PC-3 (cell line): ENCODE measurements at regions not wholly inside any gene's neighbourhood (a gene's known extent, or its start where the extent isn't known, plus 50 kb on each side); places are given as distances from the start of the nearest gene placed in this dataset.
"Not testable (repeated sequence)": the region's sequence is repeated elsewhere in the genome, so short reads cannot be mapped to it uniquely, and the experiment has no call there.

Experiments
- ATAC-seq: fragments of 200-7000 bp; cut with Tn5 transposase; 2 replicates; pipeline ENCODE4 v1.9.1; 2020; ENCODE audit warnings: mild to moderate bottlenecking, moderate library complexity
- BruUV-seq: library from RNA; stranded (reverse); fragments of 400-500 nt; replicated peaks from 2 replicates; lab custom pipeline; 2021; lab: Mats Ljungman, UMichigan
- CTCF ChIA-PET: fragments of 300-600 bp; sonication (Branson Sonifier 250); formaldehyde crosslinking; loops from one replicate; lab custom pipeline; 2022; ENCODE audit warnings: antibody characterized with exemption; lab: Charles Lee
- POLR2A ChIA-PET: fragments of 300-600 bp; sonication (Branson Sonifier 250); formaldehyde crosslinking; loops from one replicate; lab custom pipeline; 2022; ENCODE audit warnings: antibody characterized with exemption; ENCODE audit not compliant: unreplicated experiment; lab: Charles Lee
- DNase-seq: peaks from one replicate; pipeline ENCODE4 v3.0.0-alpha.2; 2015
- H2AFZ ChIP-seq: fragments of 300-600 bp; sonication (generic); 2 replicates; pipeline ENCODE4 v1.6.0; 2016; ENCODE audit warnings: antibody characterized with exemption, low read length
- H3F3A ChIP-seq: fragments of 300-600 bp; sonication (generic); one replicate; pipeline ENCODE4 v1.6.0; 2017; ENCODE audit warnings: antibody characterized with exemption, low read length, control low read depth, mild to moderate bottlenecking; ENCODE audit not compliant: unreplicated experiment
- H3K27ac ChIP-seq: fragments of 300-600 bp; sonication (generic); 2 replicates; pipeline ENCODE4 v1.5.1; 2016; ENCODE audit warnings: mild to moderate bottlenecking, low read length
- H3K27me3 ChIP-seq: fragments of 300-600 bp; sonication (generic); 2 replicates; pipeline ENCODE4 v1.6.1; 2016; ENCODE audit warnings: low read length, mixed read lengths
- H3K36me3 ChIP-seq: fragments of 300-600 bp; sonication (generic); 2 replicates; pipeline ENCODE4 v1.6.1; 2016; ENCODE audit warnings: low read depth, mixed run types, low read length, mixed read lengths
- H3K4me1 ChIP-seq: fragments of 300-600 bp; sonication (generic); 2 replicates; pipeline ENCODE4 v1.5.1; 2016; ENCODE audit warnings: low read length; ENCODE audit not compliant: insufficient read depth
- H3K4me2 ChIP-seq: fragments of 300-600 bp; sonication (generic); 2 replicates; pipeline ENCODE4 v1.6.0; 2016; ENCODE audit warnings: low read length
- H3K4me3 ChIP-seq: fragments of 300-600 bp; sonication (generic); 2 replicates; pipeline ENCODE4 v1.5.1; 2016; ENCODE audit warnings: mild to moderate bottlenecking, low read length, mixed read lengths
- H3K79me2 ChIP-seq: fragments of 300-600 bp; sonication (generic); 2 replicates; pipeline ENCODE4 v1.6.1; 2017; ENCODE audit warnings: low read length, mixed read lengths
- H3K9ac ChIP-seq: fragments of 300-600 bp; sonication (generic); 2 replicates; pipeline ENCODE4 v1.6.0; 2016; ENCODE audit warnings: mild to moderate bottlenecking, low read length
- H3K9me2 ChIP-seq: fragments of 300-600 bp; sonication (generic); replicated peaks from 2 replicates; pipeline ENCODE4 v1.6.1; 2016; ENCODE audit warnings: mixed run types, low read length, mixed read lengths
- H3K9me3 ChIP-seq: fragments of 300-600 bp; sonication (generic); 2 replicates; pipeline ENCODE4 v1.6.1; 2016; ENCODE audit warnings: low read length, mixed read lengths
- H4K20me1 ChIP-seq: fragments of 300-600 bp; sonication (generic); 2 replicates; pipeline ENCODE4 v1.6.1; 2016; ENCODE audit warnings: low read length, mixed read lengths
- CTCF ChIP-seq: fragments of 300-600 bp; sonication (generic); conservative IDR thresholded peaks from 2 replicates; pipeline ENCODE4 v1.5.1; 2017; ENCODE audit warnings: antibody characterized with exemption, low read depth, mild to moderate bottlenecking, low read length
- EZH2 ChIP-seq: fragments of 300-600 bp; sonication (generic); IDR thresholded peaks from one replicate; pipeline ENCODE4 v1.6.1; 2017; ENCODE audit warnings: antibody characterized with exemption, mild to moderate bottlenecking, low read length; ENCODE audit not compliant: unreplicated experiment
- EZH2phosphoT487 ChIP-seq: fragments of 300-600 bp; sonication (generic); IDR thresholded peaks from 2 replicates; pipeline ENCODE4 v1.6.1; 2018; ENCODE audit warnings: mild to moderate bottlenecking, antibody characterized with exemption, low read length, borderline replicate concordance
- intact Hi-C: fragments of 100-400 bp; cut with micrococcal nuclease; formaldehyde crosslinking; loops from 2 replicates; pipeline ENCODE4 v1.9.0; 2023

GRCh38 chr3:98702166-98702565 lies 61.0 kb upstream of the ST3GAL6 start:
- no peaks in the 10 kb centered on the region for H3K36me3 ChIP-seq
- intact Hi-C loops, result no loop called here
- no peak overlapping the region for H3K27ac ChIP-seq
- no peaks in the 10 kb centered on the region for H3K9me2 ChIP-seq
- H3K4me3 ChIP-seq, result no peak overlapping the region
- H3K79me2 ChIP-seq, result no peaks in the 10 kb centered on the region
- POLR2A ChIA-PET, result no interaction called here
- TF ChIP-seq EZH2phosphoT487 (no peak), CTCF (no peak), EZH2 (no peak)
- no peaks in the 10 kb centered on the region for H3K27me3 ChIP-seq
- no peaks in the 10 kb centered on the region for H3K9me3 ChIP-seq
- no peak overlapping the region for H3K9ac ChIP-seq
- H4K20me1 ChIP-seq, result no peaks in the 10 kb centered on the region
- H3K4me1 ChIP-seq, result peaks cover 23% of the 10 kb centered on the region
- H3F3A ChIP-seq, result peaks cover 4% of the 10 kb centered on the region
- no peak overlapping the region for H2AFZ ChIP-seq
- no peak overlapping the region for H3K4me2 ChIP-seq
- ATAC-seq (peak; percentile 47), DNase-seq (peak; percentile 35)
- BruUV-seq, result no TSS peak
- CTCF ChIA-PET, result interaction anchor here (0.6 kb wide), 1 partner anchor 79 kb away, joined by 3 read pairs; no protein-coding TSS in a partner anchor

GRCh38 chr3:98705212-98705611 lies 57.9 kb upstream of the ST3GAL6 start:
- TF ChIP-seq CTCF, result no peak
- TF ChIP-seq EZH2, result no peak
- TF ChIP-seq EZH2phosphoT487, result no peak
- ChIA-PET POLR2A (no interaction called here), CTCF (interaction anchor here (0.6 kb wide), 1 partner anchor 110 kb away, joined by 3 read pairs; no protein-coding TSS in a partner anchor)
- no TSS peak for BruUV-seq
- H3K9ac ChIP-seq, result no peak overlapping the region
- 0 out of 2 replicates have a peak, but pooled peaks cover 5% of the 10 kb centered on the region for H3K4me1 ChIP-seq
- H3K4me3 ChIP-seq, result no peak overlapping the region
- intact Hi-C loops, result loop anchor here (1.0 to 5.0 kb wide), 3 partner anchors 48 to 108 kb away; no protein-coding TSS in a partner anchor
- no peaks in the 10 kb centered on the region for H4K20me1 ChIP-seq
- H2AFZ ChIP-seq, result no peak overlapping the region
- no peak overlapping the region for H3K27ac ChIP-seq
- no peaks in the 10 kb centered on the region for H3K27me3 ChIP-seq
- DNase-seq (no peak), ATAC-seq (no peak)
- H3F3A ChIP-seq, result no peaks in the 10 kb centered on the region
- H3K9me3 ChIP-seq, result no peaks in the 10 kb centered on the region
- no peaks in the 10 kb centered on the region for H3K36me3 ChIP-seq
- no peaks in the 10 kb centered on the region for H3K79me2 ChIP-seq
- no peak overlapping the region for H3K4me2 ChIP-seq
- H3K9me2 ChIP-seq, result no peaks in the 10 kb centered on the region

GRCh38 chr3:98705694-98706093 lies 57.4 kb upstream of the ST3GAL6 start:
- ATAC-seq, result peak; percentile 75
- CTCF ChIA-PET, result no interaction called here

GRCh38 chr3:98708681-98709080 lies 54.5 kb upstream of the ST3GAL6 start:
- H4K20me1 ChIP-seq, H3K9me3 ChIP-seq, DNase-seq, ATAC-seq, POLR2A ChIA-PET, H3K9me2 ChIP-seq, H3F3A ChIP-seq, H3K36me3 ChIP-seq, H3K27me3 ChIP-seq, H3K4me1 ChIP-seq, H3K79me2 ChIP-seq, H3K4me2 ChIP-seq, BruUV-seq, H3K4me3 ChIP-seq, H3K27ac ChIP-seq, H2AFZ ChIP-seq, CTCF ChIA-PET, H3K9ac ChIP-seq: not testable (repeated sequence)
- intact Hi-C loops, result loop anchor here (5.0 kb wide), 1 partner anchor 51 kb away; no protein-coding TSS in a partner anchor

More at GRCh38 chr3:98705694-98706093, 57.4 kb upstream of the ST3GAL6 start:
- H3K4me2 ChIP-seq, result no peak overlapping the region
- H3K79me2 ChIP-seq, result no peaks in the 10 kb centered on the region
- POLR2A ChIA-PET, result no interaction called here
- no peak overlapping the region for H2AFZ ChIP-seq
- H4K20me1 ChIP-seq, result no peaks in the 10 kb centered on the region
- peak; percentile 54 for DNase-seq
- BruUV-seq, result no TSS peak
- H3K36me3 ChIP-seq, result no peaks in the 10 kb centered on the region
- no peaks in the 10 kb centered on the region for H3K27me3 ChIP-seq
- H3K27ac ChIP-seq, result no peak overlapping the region
- H3K9me3 ChIP-seq, result no peaks in the 10 kb centered on the region
- H3K9ac ChIP-seq, result no peak overlapping the region
- intact Hi-C loops, result loop anchor here (1.0 to 5.0 kb wide), 3 partner anchors 48 to 108 kb away; no protein-coding TSS in a partner anchor
- H3F3A ChIP-seq, result no peaks in the 10 kb centered on the region
- H3K4me3 ChIP-seq, result no peak overlapping the region
- H3K4me1 ChIP-seq, result 0 out of 2 replicates have a peak, but pooled peaks cover 5% of the 10 kb centered on the region
- H3K9me2 ChIP-seq, result no peaks in the 10 kb centered on the region
- TF ChIP-seq CTCF (peak; percentile 66), EZH2 (no peak)
